Small intestine (tissue), 7 donors: ENCODE measurements at regions not wholly inside any gene's neighbourhood (a gene's known extent, or its start where the extent isn't known, plus 50 kb on each side); places are given as distances from the start of the nearest gene placed in this dataset.

Source experiments
- DNase-seq, 2 donors: peaks; one replicate each; pipeline versions ENCODE4 v3.0.0 to v3.0.0-alpha.2; 2013
- FAIRE-seq: peaks from 2 replicates; lab custom pipeline; 2012; peaks lifted over from hg19 to GRCh38; lab: Jason Lieb, UNC
- H3K27ac ChIP-seq, 3 donors: one replicate each; pipeline ENCODE4 v1.5.1; 2013; ENCODE audit warnings: low read length in 2 of 3, mild to moderate bottlenecking in 2 of 3, control low read depth in 1 of 3, inconsistent platforms in 1 of 3, low read depth in 1 of 3, moderate library complexity in 1 of 3
- H3K27me3 ChIP-seq, 3 donors: one replicate each; pipeline ENCODE4 v1.6.1; 2013; ENCODE audit warnings: low read length in 3 of 3, inconsistent platforms in 1 of 3; ENCODE audit not compliant: control insufficient read depth in 3 of 3, insufficient read depth in 3 of 3
- H3K36me3 ChIP-seq, 3 donors: one replicate each; pipeline ENCODE4 v1.6.1; 2013; ENCODE audit warnings: low read length in 3 of 3, inconsistent platforms in 1 of 3, low read depth in 1 of 3, mild to moderate bottlenecking in 1 of 3, moderate library complexity in 1 of 3; ENCODE audit not compliant: control insufficient read depth in 3 of 3, insufficient read depth in 2 of 3
- H3K4me1 ChIP-seq, 3 donors: one replicate each; pipeline ENCODE4 v1.6.1; 2013; ENCODE audit warnings: low read length in 2 of 3, inconsistent platforms in 1 of 3, low read depth in 1 of 3, mild to moderate bottlenecking in 1 of 3, moderate library complexity in 1 of 3; ENCODE audit not compliant: control insufficient read depth in 3 of 3, insufficient read depth in 2 of 3
- H3K4me3 ChIP-seq, 3 donors: one replicate each; pipeline ENCODE4 v1.5.1; 2013; ENCODE audit warnings: low read length in 3 of 3, control low read depth in 1 of 3, inconsistent platforms in 1 of 3, low read depth in 1 of 3, mild to moderate bottlenecking in 1 of 3, moderate library complexity in 1 of 3
- H3K9me3 ChIP-seq, 2 donors: one replicate each; pipeline ENCODE4 v1.6.1; 2013; ENCODE audit warnings: low read depth in 1 of 2, low read length in 1 of 2; ENCODE audit not compliant: control insufficient read depth in 2 of 2, insufficient read depth in 1 of 2
- WGBS, 3 donors: extraction: QIAGEN DNeasy Blood & Tissue Kit; methylation state at CpG; one replicate each; pipeline ENCODE4 v1.1.7; 2013; 5-methylcytosine and 5-hydroxymethylcytosine counted together
- donor health status: healthy with polysubstance abuse.
- donor health status: control.
- donor health status: control.
- donor health status: Bipolar disorder and iron deficiency.
- donor health status: healthy.

DNA sequence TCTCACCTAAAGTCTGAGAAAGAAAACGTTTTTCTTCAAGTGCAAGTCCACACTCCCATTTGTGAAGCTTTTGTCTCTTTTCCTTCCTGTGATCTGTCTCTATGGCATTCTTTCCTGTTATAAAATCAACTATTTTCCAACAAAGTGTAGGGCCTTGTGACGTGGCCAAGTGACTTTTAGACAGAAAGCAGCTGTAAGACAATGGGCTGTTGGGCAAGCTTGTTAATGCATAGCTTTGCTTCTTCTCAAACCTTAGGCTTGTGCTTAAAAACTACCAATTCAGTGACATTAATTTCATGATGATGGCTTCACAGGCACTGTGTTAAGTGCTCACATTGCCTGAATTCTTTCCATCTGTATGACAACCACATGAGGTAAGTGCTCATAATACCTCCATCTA is 83.5 kb downstream of the VCY1B start:
- Histone ChIP-seq H3K27me3 (no peaks in the 10 kb centered on the region), H3K36me3 (no peaks in the 10 kb centered on the region), H3K4me3 (no peak overlapping the region), H3K27ac (no peak overlapping the region), H3K4me1 (no peaks in the 10 kb centered on the region), H3K9me3 (no peaks in the 10 kb centered on the region)
- FAIRE-seq (no peak), DNase-seq (no peak)
- WGBS, 3 donors: 23 to 29% methylated on average over 2 of the region's 2 CpGs; no CpG with 5 or more reads in 1 of the 3 donors

DNA sequence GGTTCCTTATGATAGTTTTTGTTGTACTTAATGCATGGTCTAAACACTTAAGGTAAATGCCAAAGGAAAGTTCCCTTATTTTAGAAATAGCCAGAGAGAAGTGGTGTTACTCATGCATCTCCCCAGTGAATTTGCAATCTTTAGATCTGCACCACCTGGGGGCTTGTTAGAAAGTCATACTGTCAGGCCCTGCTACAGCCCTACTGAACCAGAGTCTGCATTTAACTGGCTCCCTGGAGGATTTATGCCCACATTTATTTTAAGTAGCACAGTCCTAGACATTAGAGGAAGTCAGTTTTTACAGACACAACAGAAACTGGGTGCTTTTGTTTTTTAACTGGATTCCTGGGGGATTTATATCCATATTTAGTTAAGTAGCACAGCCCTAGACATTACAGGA is 89.6 kb downstream of the VCY1B start:
- no peaks in the 10 kb centered on the region for H3K27me3 ChIP-seq
- no peaks in the 10 kb centered on the region for H3K9me3 ChIP-seq
- H3K36me3 ChIP-seq: no peaks in the 10 kb centered on the region
- H3K4me3 ChIP-seq: no peak overlapping the region
- no peaks in the 10 kb centered on the region for H3K4me1 ChIP-seq
- FAIRE-seq: no peak
- no peak for DNase-seq
- no peak overlapping the region for H3K27ac ChIP-seq

DNA sequence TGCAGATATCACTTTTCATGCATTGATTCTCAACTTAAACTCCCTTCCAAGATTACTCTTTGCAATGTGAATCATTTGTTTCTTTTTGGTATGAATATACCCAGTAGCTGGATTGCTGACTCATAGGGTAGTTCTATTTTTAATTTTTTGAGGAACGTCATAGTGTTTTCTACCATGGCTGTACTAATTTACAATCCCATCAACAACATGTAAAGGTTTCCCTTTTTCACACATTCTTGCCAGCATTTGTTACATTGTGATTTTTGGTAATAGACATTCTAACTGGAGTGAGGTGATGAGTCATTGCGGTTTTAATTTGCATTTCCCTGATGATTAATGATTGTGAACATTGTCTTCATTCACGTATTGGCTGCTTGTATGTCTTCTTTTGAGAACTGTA is 126.7 kb downstream of the VCY1B start:
- FAIRE-seq (no peak), DNase-seq (no peak)

DNA sequence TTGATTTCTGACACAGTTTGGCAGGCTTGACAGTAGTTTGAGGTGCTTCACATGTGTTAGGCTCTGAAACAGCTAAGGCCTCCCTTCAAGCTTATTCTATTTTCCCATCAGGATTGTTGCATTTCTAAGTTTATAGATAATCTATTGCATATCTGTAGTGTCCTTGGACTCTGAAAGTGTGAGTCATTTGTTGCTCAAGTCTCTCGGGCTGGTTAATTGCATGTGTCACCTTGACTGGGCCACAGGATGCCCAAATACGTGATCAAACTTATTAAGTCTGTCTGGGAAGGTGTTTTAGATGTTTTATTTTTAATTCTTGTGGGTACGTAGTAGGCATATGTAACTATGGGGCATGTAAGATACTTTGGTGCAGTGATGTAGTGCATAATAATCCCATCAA is 166.0 kb downstream of the VCY1B start:
- FAIRE-seq (no peak), DNase-seq (no peak)
- Histone ChIP-seq H3K27me3 (no peaks in the 10 kb centered on the region), H3K4me1 (no peaks in the 10 kb centered on the region), H3K9me3 (no peaks in the 10 kb centered on the region), H3K36me3 (no peaks in the 10 kb centered on the region), H3K27ac (no peak overlapping the region), H3K4me3 (no peak overlapping the region)
- WGBS, 3 donors: 37 to 75% methylated on average over 3 of the region's 3 CpGs; no CpG with 5 or more reads in 1 of the 3 donors

More for the DNA sequence above, 126.7 kb downstream of the VCY1B start:
- 67 to 80% (median 72%) methylated on average over 1 to 3 of the region's 3 CpGs for WGBS, 3 donors
- H3K27ac ChIP-seq: no peak overlapping the region
- H3K4me1 ChIP-seq: no peaks in the 10 kb centered on the region
- H3K9me3 ChIP-seq: no peaks in the 10 kb centered on the region
- no peaks in the 10 kb centered on the region for H3K27me3 ChIP-seq
- no peaks in the 10 kb centered on the region for H3K36me3 ChIP-seq
- H3K4me3 ChIP-seq: no peak overlapping the region

DNA sequence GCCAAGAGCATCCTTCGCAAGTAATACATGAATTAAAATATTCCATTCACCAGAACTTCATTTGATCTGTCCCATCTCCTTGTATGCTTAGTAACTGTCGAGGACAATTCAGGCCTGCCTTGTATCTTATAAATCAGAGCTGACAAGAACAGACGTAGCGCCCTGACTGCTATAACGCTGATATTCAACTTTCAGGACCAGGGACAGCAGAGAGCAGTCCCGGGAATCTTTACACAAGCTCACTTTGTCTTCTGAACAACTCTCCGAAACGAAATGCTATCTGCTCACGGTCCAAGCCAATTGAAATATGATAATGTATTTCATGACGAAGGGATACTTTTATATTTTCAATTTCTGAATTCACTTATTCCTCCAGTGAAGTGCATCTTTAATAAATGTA is 175.7 kb downstream of the VCY1B start:
- Histone ChIP-seq H3K4me1 (no peaks in the 10 kb centered on the region), H3K27me3 (no peaks in the 10 kb centered on the region), H3K36me3 (no peaks in the 10 kb centered on the region), H3K9me3 (no peaks in the 10 kb centered on the region), H3K27ac (no peak overlapping the region), H3K4me3 (no peak overlapping the region)
- WGBS, 3 donors: 12 to 40% (median 20%) methylated on average over 1 to 10 of the region's 10 CpGs
- DNase-seq (no peak), FAIRE-seq (no peak)

DNA sequence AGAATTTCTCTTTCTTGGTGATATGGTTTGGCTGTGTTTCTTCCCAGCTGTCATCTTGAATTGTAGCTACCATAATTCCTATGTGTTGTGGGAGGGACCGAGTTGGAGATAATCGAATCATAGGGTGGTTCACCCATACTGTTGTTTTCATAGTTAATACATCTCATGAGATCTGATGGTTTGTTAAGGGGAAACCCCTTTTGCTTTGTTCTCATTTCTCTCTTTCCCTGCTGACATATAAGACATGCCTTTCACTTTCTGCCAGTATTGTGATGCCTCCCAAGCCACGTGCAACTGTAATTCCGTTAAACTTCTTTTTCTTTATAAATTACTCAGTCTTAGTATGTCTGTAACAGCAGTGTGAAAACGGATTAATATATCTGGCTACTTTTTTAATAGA is 179.0 kb downstream of the VCY1B start:
- no peak for DNase-seq
- Histone ChIP-seq H3K4me1 (no peaks in the 10 kb centered on the region), H3K9me3 (no peaks in the 10 kb centered on the region), H3K27me3 (no peaks in the 10 kb centered on the region), H3K27ac (no peak overlapping the region), H3K36me3 (no peaks in the 10 kb centered on the region), H3K4me3 (no peak overlapping the region)
- WGBS, 3 donors: 65 to 78% methylated on average over 5 of the region's 5 CpGs; no CpG with 5 or more reads in 1 of the 3 donors
- FAIRE-seq: no peak

DNA sequence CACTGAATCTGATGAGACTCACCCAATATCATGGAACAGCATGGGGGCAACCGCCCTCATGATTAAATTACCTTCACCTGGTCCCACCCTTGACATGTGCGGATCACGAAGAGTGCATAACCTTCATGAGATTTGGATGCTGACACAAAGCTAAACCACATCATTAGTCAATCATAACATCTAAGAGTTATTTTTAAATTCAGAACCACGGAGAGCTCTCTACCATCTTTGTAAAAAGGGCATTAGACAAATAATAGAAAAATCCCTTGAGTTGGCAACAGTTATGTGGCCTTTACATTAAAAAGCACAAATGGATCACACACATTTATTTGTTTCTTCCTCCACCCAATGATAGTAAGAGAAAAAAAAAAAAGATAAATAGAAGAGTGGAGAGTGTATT is 182.2 kb downstream of the VCY1B start:
- H3K9me3 ChIP-seq: no peaks in the 10 kb centered on the region
- FAIRE-seq (no peak), DNase-seq (no peak)
- no peak overlapping the region for H3K4me3 ChIP-seq
- H3K36me3 ChIP-seq: no peaks in the 10 kb centered on the region
- H3K27ac ChIP-seq: no peak overlapping the region
- 64 to 73% (median 71%) methylated on average over 1 to 4 of the region's 4 CpGs for WGBS, 3 donors
- no peaks in the 10 kb centered on the region for H3K4me1 ChIP-seq
- H3K27me3 ChIP-seq: no peaks in the 10 kb centered on the region

DNA sequence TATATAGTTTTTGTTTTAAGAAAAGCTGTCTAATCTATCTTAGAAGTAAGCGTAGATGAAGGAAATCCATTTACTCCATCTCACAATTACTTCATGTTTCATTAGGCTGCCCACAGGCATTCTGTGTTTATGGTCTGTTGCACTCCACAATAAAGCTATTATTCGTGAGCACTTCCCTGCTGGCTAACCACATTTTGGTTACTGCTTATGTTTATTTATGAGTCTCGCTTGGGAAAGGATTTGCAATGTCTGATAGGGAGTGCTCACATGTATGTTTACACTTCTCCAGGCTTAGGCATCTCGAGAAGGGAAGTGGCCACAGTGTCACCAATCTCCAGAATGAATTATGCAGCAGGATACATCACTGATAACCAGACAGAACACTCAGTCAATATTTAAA is 190.9 kb downstream of the VCY1B start:
- no peaks in the 10 kb centered on the region for H3K27me3 ChIP-seq
- 13 to 29% methylated on average over 4 of the region's 4 CpGs; no CpG with 5 or more reads in 1 of the 3 donors for WGBS, 3 donors
- FAIRE-seq: no peak

DNA sequence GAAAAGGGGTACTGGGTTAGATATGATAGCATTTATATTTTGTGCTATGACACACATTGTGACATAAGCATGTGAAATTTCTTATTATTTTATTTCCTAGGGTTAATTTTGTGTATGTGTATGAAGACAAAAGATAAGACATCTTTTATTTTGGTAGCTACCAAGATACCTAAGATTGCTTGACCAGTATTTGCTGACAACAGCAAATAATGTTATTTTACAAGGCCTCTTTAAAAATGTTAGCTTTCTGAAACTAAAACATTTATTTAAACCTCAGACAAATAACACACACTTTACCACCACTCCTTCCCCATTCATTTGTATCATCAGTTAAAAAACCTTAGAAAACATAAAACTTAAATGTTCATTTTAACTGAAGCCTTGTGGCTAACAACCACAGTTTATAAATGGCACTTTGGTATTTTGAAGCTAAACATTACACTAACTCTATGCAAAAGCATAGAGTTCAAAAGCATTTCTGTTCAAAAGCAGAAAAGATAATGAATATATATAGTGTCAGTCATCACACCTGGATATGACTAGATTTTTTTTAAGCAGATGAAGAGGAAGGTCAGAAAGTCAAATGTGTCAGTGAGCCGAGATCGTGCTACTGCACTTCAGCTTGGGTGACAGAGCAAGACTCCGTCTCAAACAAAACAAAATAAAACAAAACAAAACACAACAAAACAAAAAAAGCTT is 193.0 kb downstream of the VCY1B start:
- Histone ChIP-seq H3K9me3 (no peaks in the 10 kb centered on the region), H3K4me1 (no peaks in the 10 kb centered on the region), H3K4me3 (no peak overlapping the region), H3K36me3 (no peaks in the 10 kb centered on the region), H3K27ac (no peak overlapping the region), H3K27me3 (no peaks in the 10 kb centered on the region)
- FAIRE-seq: no peak
- DNase-seq: no peak
- WGBS, 3 donors: 63 to 78% methylated on average over 3 of the region's 3 CpGs; no CpG with 5 or more reads in 1 of the 3 donors

More for the DNA sequence above, 190.9 kb downstream of the VCY1B start:
- H3K27ac ChIP-seq: no peak overlapping the region
- H3K4me3 ChIP-seq: no peak overlapping the region
- no peak for DNase-seq
- H3K9me3 ChIP-seq: no peaks in the 10 kb centered on the region
- H3K4me1 ChIP-seq: no peaks in the 10 kb centered on the region
- no peaks in the 10 kb centered on the region for H3K36me3 ChIP-seq
